ENCODE measurements at regions not wholly inside any gene's neighbourhood (a gene's known extent, or its start where the extent isn't known, plus 50 kb on each side); places are given as distances from the start of the nearest gene placed in this dataset.

DNA sequence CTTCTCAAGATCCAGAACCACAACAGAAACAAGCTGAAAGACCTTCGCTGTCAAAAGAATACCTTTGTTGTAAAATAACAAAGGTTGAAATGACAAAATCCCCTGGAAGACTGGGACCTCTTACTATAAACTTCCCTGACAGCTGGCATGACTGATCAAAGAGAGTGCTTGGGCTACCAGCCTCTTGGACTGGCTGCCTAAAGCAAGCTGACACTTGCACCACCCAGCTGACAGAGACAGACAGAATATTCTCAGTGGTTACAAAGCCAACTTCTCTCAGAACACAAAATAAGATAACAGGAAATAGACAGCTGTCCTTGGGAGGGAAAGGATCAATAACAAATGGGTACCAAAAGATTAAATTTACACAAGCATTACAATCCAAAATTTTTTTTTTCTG, 241.7 kb upstream of the SPOCK3 start:
- no peak for DNase-seq (ENCODE audit: low read depth, low spot score)

DNA sequence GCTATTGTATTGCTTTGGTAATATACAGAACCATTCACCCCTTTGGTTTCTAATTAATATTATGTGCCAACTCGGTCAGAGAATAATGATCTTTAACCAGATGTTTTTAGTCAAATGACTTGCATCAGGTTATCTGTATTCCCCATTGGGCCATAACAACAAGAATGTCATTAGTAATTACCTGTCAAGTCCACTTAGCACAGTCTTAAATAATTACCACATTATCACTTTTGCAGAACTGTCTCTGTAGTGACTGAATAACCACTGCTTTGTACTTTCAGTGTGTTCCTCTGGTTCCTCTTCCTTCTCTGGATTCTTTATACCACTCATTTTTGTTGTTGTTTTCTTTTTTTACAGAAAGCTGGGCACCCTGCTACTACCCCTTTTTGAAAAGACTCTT, 257.7 kb upstream of the SPOCK3 start:
- no peak for DNase-seq (ENCODE audit: low read depth, low spot score)

DNA sequence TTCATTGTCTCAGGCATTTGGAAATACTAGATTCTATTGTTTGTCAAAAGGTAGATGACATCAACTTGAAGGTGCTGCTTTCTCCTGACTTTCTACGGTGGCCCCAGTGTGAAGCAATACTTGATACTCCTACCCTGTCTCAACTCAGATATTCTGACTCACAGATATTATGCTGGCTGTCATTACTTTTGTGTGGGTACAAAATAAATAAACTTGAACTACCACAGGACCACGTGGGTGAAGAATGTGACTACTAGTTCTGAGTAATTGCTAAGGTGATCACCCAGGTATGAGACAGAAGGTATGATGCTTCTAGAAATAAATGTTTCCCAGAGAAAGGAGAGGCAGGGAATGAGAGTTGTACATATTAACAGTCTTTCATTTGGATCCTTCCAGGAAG, 275.3 kb upstream of the SPOCK3 start:
- no peak for DNase-seq (ENCODE audit: low read depth, low spot score)

- no peak for DNase-seq (ENCODE audit: low read depth, low spot score)
Observed at GRCh38 chr4:167524091-167524490, 289.8 kb upstream of the SPOCK3 start.

DNA sequence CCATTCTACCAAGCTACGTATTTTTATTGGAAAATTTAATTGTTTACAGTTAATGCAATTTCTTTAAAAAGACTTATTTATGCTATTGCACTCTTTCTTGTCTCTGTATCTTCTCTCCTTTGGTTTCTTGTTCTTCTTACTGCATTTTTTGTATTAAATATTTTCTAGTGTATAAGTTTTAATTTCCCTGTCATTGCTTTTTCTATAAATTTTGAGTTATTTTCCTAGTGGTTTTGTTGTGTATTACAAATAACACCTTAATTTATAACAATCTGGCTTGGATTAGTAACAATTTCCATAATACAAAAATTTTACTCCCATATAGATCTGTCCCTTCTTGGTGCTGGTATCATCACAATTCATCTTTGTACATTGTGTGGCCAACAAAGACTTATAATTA, 303.5 kb upstream of the SPOCK3 start:
- no peak for DNase-seq (ENCODE audit: low read depth, low spot score)

DNA sequence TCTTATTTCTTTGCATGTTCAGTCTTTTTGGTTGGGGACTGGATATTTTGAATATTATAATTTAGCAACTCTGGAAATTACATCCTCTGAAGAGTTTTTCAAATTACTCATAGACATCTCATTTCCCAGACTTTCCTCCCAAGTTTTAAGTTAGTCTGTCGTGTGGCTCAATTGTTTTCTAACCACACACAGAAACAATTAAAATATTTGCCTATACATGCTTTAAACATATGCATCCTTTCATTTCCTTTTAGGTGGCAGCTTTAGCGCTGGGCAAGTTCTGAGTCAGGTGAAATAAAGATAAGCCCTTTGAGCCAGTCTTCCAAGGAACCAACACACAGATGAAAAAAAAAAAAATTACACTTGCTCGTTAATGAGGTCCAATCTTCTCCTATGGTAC, 307.0 kb upstream of the SPOCK3 start:
- no peak for DNase-seq (ENCODE audit: low read depth, low spot score)

GRCh38 chr4:167544391-167544790, 310.1 kb upstream of the SPOCK3 start:
- DNase-seq (ENCODE audit: low read depth, low spot score), result no peak

DNA sequence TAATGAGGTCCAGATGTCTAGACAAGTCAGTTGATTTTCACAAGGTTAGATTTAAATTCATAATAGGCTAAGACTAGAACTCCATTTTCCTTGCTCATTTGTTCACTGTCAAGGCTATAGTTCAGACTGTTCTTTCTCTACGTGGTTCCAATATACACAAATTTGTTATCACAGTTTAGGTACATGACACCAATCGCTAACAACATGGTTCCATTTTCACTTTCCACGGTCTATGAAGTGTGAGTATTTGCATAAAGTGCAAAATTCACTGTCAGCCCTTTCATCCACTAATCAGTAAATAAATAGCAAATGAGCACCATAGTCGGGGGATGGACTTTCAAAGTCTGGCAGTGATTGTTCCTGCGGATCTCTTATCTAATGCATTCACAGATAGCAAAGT, 315.7 kb upstream of the SPOCK3 start:
- DNase-seq (ENCODE audit: low read depth, low spot score), result no peak

DNA sequence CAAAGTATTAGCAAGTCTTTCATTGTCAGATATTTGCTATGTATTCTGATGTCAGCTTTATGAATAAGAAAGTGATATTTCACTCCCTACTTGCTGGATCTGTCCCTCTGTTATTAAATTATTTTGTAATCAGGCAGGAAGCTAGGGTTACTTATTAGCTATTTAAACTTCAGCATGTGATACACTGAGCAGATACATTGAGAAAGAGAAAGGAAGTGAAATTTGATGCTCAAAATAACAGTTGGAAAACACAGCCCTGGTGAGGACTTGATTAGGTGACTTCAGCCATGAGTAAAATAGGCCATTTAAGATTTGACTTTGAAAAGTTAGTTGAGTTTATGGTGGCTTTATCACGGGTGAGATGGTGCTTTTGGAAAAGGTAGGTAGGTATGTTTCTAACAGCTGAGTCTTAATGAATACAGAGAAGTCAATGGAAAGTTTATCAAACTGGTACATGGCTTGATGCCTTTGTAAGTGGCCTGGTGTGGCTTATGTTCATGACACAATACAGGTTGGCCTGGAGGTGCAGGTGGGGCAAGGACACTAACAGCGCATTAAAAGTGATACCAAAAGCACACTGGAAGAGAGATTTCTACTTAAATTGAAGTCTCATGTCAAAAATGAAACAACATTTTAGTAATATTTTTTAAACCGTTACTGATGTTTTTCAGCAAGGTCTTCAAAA, 321.2 kb upstream of the SPOCK3 start:
- no peak for DNase-seq (ENCODE audit: low read depth, low spot score)

- DNase-seq (ENCODE audit: low read depth, low spot score), result no peak
Observed at GRCh38 chr4:167578906-167579305, 344.6 kb upstream of the SPOCK3 start.

- DNase-seq (ENCODE audit: low read depth, low spot score), result no peak
Observed at GRCh38 chr4:167581449-167581965, 347.2 kb upstream of the SPOCK3 start.

DNA sequence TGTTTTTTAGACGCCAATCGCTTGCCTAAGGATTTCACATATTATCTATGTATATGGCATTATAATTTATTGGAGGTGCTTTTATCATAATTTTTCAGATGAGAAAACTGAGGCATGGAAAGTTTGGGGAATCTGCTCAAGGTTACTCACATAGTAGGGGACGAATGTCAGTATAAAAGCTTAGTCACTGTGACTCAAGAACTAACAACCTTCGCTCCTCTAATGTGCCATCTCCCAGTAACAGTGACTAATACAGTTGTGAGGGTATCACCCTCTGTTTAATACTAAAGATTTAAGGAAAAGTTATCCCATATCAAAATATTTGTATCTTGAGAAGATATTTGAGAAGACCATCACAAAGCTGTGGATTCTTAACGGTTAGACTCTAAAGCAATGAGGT, 353.1 kb upstream of the SPOCK3 start:
- DNase-seq (ENCODE audit: low read depth, low spot score), result no peak

DNA sequence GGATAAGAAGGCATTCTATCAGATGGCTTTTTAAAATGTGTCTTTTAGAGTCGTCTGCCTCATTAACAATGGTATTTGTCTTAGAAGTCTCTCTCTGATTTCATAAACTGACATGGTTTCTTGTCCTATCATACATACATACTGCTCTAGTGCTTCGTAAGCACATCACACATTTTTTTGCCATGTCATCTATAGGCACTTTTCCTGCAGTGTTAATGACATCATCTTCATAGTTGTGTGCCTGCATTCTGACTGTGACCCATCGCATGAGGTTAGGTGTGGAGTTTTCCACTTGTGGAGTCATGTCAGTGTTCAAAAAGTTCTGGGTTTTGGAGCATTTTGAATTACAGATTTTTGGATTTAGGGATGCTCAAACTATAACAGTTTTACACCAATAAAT, 361.6 kb upstream of the SPOCK3 start:
- no peak for DNase-seq (ENCODE audit: low read depth, low spot score)

DNA sequence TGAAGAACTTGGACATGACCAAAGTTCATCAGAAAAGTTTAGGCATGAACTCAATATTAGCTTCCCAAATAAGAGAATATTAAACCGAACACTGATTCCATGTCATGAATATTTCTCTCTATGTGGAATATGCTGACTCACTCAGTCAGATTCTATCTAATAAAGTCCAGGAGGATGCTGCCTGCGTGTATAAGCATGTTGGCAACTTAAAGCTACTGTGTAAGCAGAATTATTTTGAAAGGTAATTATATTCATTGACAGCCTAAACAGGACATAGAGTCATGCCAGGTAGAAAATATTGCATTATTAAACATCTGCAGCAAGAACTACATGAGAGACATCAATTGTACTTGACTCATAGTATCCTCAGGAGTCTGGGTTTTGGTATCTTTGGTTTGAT, 367.9 kb upstream of the SPOCK3 start:
- DNase-seq (ENCODE audit: low read depth, low spot score), result no peak

GRCh38 chr4:167606551-167606950, 372.3 kb upstream of the SPOCK3 start:
- no peak for DNase-seq (ENCODE audit: low read depth, low spot score)

DNA sequence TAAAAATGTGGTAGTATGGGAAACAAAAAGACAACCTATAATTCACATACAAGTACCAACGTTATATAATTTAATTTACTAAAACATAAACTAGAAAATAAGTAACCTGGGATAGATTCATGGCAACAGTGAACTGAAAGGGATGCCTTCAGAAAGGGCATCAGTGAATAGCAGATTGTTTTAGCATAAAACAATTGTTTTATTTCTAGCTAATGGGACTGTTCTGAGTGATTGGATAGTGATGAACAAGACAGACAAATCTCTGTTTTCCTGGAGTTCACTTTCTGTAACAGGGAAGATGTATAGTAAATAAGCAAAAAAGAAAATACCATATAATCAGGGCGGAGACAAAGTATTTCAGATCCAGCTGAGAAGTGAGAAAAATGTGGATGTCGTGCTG, 379.1 kb upstream of the SPOCK3 start:
- DNase-seq (ENCODE audit: low read depth, low spot score), result no peak

- no peak for DNase-seq (ENCODE audit: low read depth, low spot score)
Observed at GRCh38 chr4:167614866-167615265, 380.6 kb upstream of the SPOCK3 start.

DNA sequence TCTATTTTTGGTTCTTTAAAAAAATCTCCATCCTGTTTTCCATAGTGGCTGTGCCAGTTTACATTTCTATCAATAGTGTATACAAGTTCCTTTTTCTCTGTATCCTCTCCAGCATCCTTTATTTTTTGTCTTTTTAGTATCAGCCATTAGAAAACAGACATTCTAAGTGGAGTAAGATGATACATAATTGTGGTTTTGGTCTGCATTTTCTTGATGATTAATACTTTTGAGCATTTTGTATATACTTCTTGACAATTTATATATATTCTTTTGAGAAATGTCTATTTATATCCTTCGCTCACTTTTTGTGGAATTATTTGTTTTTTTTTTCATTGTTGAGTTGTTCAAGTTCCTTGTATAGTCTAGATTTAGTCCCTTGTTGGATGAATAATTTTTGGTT, 382.2 kb upstream of the SPOCK3 start:
- no peak for DNase-seq (ENCODE audit: low read depth, low spot score)

- peak; percentile 2 for DNase-seq (ENCODE audit: low read depth, low spot score)
Observed at GRCh38 chr4:167622481-167623240, 388.4 kb upstream of the SPOCK3 start.

GRCh38 chr4:167623241-167623572, 388.9 kb upstream of the SPOCK3 start:
- DNase-seq (ENCODE audit: low read depth, low spot score), result no peak

- DNase-seq (ENCODE audit: low read depth, low spot score), result no peak
Observed at GRCh38 chr4:167629272-167629671, 395.0 kb upstream of the SPOCK3 start.

DNA sequence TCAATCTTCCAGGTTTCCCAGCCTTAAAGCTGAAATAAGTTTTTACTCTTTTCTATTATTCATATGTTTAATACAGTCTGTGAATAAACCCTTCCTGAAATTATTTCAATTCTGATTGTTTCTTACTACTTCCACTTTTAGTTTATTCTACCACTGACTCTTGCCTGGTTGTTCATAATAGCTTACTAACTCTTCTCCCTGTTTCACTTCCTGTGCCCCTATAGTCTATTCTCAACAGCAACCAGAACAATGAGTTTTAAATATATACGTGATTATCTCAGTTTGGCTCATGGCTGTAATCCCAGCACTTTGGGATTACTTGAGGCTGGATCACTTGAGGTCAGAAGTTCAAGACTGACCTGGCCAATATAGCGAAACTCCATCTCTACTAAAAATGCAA, 408.0 kb upstream of the SPOCK3 start:
- no peak for DNase-seq (ENCODE audit: low read depth, low spot score)

DNA sequence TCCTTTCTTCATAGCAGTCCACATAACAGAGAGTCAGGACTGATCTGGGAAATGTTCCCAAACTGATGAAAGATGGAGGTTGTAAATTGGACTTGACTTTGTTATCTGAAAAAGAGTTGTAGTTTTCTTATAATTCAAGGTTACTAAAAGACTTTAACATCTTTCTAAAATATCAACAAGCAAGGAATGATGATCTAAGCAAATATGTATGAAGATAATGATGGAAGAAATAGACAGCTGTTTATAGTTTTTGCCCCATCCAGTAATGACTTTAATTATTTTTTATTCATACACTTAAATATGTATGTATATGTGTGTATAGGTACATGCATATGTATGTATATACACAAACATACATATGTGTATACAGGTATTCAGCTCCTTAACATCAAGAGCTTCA, 411.1 kb upstream of the SPOCK3 start:
- no peak for DNase-seq (ENCODE audit: low read depth, low spot score)

Data from brain pericyte (primary cell).